Activated CD8-positive, alpha-beta memory T cell treated with anti-CD3 and anti-CD28 coated beads, Interleukin-2, amount 10 ng/mL, durations not matched to agents 7 days and 5 days (primary cell): ENCODE measurements at regions not wholly inside any gene's neighbourhood (a gene's known extent, or its start where the extent isn't known, plus 50 kb on each side); places are given as distances from the start of the nearest gene placed in this dataset.
"Not testable (repeated sequence)": the region's sequence is repeated elsewhere in the genome, so short reads cannot be mapped to it uniquely, and the experiment has no call there.

ENCODE experiments used
- ATAC-seq: fragments of 150-1000 bp; cut with Tn5 transposase; one replicate; pipeline ENCODE4 v1.10.0; 2021; ENCODE audit warnings: moderate library complexity
- CTCF ChIA-PET: fragments of 350-600 bp; sonication (Branson Sonifier 250); formaldehyde crosslinking; loops from one replicate; lab custom pipeline; 2021; ENCODE audit warnings: antibody characterized with exemption; lab: Charles Lee
- DNase-seq: peaks from one replicate; pipeline ENCODE4 v3.0.0-alpha.2; 2020
- H3K27ac Mint-ChIP-seq: one replicate; pipeline ENCODE4 v1.8.0; 2021; ENCODE audit warnings: mild to moderate bottlenecking, mixed read lengths
- H3K27me3 Mint-ChIP-seq: one replicate; pipeline ENCODE4 v1.8.0; 2021; ENCODE audit warnings: mixed read lengths
- H3K36me3 Mint-ChIP-seq: one replicate; pipeline ENCODE4 v1.8.0; 2021; ENCODE audit warnings: mild to moderate bottlenecking, mixed read lengths
- H3K4me1 Mint-ChIP-seq: one replicate; pipeline ENCODE4 v1.8.0; 2021; ENCODE audit warnings: mixed read lengths
- H3K4me3 Mint-ChIP-seq: one replicate; pipeline ENCODE4 v1.8.0; 2021; ENCODE audit warnings: mild to moderate bottlenecking, moderate library complexity, mixed read lengths
- H3K9me3 Mint-ChIP-seq: one replicate; pipeline ENCODE4 v1.8.0; 2022; ENCODE audit warnings: low read depth, mixed read lengths

DNA sequence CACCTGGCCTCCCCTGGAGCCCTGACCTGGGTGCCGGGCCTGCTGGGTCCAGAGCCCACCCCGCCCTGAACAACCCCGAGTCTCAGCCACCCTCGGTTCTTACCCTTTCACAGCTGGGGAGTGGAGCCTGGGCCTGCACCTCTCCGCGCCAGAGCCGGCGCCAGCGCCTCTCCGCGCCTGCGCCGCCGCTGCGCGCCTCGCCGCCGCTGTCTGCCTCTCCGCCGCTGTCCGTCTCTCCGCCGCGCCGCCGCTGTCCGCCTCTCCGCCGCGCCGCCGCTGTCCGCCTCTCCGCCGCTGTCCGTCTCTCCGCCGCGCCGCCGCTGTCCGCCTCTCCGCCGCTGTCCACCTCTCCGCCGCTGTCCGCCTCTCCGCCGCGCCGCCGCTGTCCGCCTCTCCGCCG is 326.9 kb upstream of the PLGLB1 start:
- H3K9me3 Mint-ChIP-seq, H3K27me3 Mint-ChIP-seq, CTCF ChIA-PET, ATAC-seq, H3K36me3 Mint-ChIP-seq, H3K4me1 Mint-ChIP-seq, H3K4me3 Mint-ChIP-seq, H3K27ac Mint-ChIP-seq, DNase-seq: not testable (repeated sequence)

DNA sequence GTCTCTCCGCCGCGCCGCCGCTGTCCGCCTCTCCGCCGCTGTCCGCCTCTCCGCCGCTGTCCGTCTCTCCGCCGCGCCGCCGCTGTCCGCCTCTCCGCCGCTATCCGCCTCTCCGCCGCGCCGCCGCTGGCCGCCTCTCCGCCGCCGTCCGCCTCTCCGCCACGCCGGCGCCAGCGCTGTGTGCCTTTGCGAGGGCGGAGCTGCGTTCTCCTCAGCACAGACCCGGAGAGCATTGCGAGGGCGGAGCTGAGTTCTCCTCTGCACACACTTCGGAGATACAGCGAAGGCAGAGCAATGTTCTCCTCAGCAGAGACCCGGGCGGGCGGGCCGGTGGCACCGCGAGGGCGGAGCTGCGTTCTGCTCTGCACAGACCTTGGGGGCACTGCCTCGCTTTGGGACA is 327.4 kb upstream of the PLGLB1 start:
- CTCF ChIA-PET, DNase-seq, H3K36me3 Mint-ChIP-seq, H3K27me3 Mint-ChIP-seq, H3K4me1 Mint-ChIP-seq, ATAC-seq, H3K27ac Mint-ChIP-seq, H3K9me3 Mint-ChIP-seq, H3K4me3 Mint-ChIP-seq: not testable (repeated sequence)

DNA sequence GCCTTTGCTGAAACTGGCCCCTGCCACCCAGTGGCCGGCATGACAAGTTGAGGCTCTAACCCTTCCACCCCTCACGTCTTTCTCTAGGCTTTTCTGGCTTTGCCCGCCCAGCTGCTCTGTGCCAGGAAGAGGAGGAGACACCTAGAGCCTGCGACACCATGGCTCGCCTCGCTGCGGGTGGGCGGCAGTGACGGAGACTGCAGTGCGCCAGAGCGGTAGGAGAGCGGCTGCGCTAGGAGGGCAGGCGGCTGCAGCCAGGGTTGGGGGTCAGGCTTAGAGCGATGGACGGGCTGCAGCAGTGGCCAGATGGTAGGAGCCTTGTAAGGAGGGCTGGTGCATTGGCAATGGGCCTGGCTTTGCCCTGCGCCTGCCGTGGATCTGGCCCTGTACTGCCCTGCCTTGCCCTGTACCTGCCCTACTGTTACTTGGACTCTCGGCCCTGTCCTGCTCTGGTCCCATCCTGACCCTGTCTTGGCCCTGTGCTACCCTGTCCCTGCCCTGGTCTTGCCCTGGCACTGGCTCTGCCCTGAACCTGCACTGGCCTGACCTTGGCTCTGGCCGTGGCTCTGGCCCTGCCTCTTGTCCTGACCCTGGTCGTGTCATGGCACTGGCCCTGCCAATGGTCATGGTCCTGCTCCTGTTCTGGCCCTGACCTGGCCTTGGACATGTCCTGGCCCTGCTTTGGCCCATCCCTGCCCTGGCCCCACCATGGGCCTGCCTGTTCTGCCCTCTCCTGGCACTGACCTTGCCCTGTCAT is 330.7 kb upstream of the PLGLB1 start:
- H3K27ac Mint-ChIP-seq, ATAC-seq, CTCF ChIA-PET, H3K9me3 Mint-ChIP-seq, DNase-seq, H3K4me3 Mint-ChIP-seq, H3K36me3 Mint-ChIP-seq, H3K27me3 Mint-ChIP-seq, H3K4me1 Mint-ChIP-seq: not testable (repeated sequence)

DNA sequence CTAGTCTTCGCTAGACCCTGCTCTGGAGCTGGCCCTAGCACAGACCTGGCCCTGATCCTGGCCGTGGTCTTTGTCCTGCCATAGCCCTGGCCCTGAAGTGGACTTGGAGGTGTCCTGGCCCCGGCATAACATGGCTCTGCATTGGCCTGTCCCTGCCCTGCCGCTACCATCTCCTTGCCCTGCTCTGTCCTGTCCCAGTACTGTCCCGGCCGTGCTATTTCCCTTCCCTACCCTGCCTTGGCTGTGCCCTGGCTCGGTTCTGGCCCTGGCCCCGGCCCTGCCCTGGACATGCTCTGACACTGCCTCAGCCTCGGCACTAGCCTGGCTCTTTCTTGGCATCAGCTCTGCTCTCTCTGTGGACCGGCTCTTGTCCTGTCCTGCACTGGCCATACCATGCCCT is 331.8 kb upstream of the PLGLB1 start:
- H3K4me3 Mint-ChIP-seq, CTCF ChIA-PET, H3K4me1 Mint-ChIP-seq, H3K9me3 Mint-ChIP-seq, DNase-seq, ATAC-seq, H3K27ac Mint-ChIP-seq, H3K27me3 Mint-ChIP-seq, H3K36me3 Mint-ChIP-seq: not testable (repeated sequence)

DNA sequence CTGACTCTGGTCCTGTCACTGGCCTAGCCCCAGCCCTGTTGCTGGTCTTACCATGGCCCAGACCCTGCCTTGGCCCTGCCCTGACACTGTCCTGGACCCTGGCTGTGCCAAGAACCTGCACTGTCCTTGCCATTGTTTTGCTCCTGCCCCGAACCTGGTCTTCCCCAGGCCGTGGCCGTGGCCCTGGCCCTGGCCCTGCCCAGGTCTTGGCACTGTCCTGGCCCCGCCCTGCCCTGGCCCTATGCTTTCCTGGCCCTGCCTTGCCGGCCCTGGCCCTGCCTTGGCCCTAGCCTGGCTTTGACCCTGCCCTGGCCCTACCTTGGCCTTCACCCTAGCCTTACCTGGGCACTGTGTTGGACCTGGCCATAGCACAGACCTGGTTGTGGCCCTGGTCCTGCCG is 332.5 kb upstream of the PLGLB1 start:
- H3K4me1 Mint-ChIP-seq, DNase-seq, H3K4me3 Mint-ChIP-seq, H3K36me3 Mint-ChIP-seq, H3K27ac Mint-ChIP-seq, H3K9me3 Mint-ChIP-seq, CTCF ChIA-PET, H3K27me3 Mint-ChIP-seq, ATAC-seq: not testable (repeated sequence)

DNA sequence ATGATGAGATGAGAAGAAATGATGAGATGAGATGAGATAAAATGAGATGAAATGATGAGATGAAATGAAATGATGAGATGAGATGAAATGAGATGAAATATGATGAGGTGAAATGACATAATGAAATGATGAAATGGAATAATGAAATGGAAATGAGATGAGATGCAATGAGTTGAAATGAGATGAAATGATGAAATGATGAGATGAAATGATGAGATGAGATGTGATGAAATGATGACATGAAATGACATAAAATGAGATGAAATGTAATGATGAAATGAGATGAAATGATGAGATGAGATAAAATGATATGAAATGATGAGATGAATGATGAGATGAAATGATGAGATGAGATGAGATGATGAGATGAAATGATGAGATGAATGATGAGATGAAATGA is 338.6 kb upstream of the PLGLB1 start:
- H3K4me1 Mint-ChIP-seq, H3K27ac Mint-ChIP-seq, H3K4me3 Mint-ChIP-seq, DNase-seq, ATAC-seq, H3K27me3 Mint-ChIP-seq, H3K9me3 Mint-ChIP-seq, CTCF ChIA-PET, H3K36me3 Mint-ChIP-seq: not testable (repeated sequence)

DNA sequence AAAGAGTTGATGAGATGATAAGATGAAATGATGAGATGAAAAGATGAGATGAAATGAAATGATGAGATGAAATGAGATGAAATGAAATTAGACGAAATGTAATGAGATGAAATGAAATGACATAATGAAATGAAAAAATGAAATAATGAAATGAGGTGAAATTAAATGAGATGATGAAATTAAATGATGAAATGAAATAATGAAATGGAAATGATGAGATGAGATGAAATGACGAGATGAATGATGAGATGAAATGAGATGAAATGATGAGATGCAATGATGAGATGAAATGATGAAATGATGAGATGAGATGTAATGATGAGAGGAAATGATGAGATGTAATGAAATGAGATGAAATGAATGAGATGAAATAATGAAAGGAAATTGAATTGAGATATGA is 339.3 kb upstream of the PLGLB1 start:
- H3K4me3 Mint-ChIP-seq, H3K4me1 Mint-ChIP-seq, DNase-seq, CTCF ChIA-PET, ATAC-seq, H3K27me3 Mint-ChIP-seq, H3K36me3 Mint-ChIP-seq, H3K27ac Mint-ChIP-seq, H3K9me3 Mint-ChIP-seq: not testable (repeated sequence)

DNA sequence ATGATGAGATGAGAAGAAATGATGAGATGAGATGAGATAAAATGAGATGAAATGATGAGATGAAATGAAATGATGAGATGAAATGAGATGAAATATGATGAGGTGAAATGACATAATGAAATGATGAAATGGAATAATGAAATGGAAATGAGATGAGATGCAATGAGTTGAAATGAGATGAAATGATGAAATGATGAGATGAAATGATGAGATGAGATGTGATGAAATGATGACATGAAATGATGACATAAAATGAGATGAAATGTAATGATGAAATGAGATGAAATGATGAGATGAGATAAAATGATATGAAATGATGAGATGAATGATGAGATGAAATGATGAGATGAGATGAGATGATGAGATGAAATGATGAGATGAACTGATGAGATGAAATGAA is 340.2 kb upstream of the PLGLB1 start:
- H3K9me3 Mint-ChIP-seq, H3K4me3 Mint-ChIP-seq, H3K27me3 Mint-ChIP-seq, H3K36me3 Mint-ChIP-seq, CTCF ChIA-PET, H3K4me1 Mint-ChIP-seq, DNase-seq, H3K27ac Mint-ChIP-seq, ATAC-seq: not testable (repeated sequence)

DNA sequence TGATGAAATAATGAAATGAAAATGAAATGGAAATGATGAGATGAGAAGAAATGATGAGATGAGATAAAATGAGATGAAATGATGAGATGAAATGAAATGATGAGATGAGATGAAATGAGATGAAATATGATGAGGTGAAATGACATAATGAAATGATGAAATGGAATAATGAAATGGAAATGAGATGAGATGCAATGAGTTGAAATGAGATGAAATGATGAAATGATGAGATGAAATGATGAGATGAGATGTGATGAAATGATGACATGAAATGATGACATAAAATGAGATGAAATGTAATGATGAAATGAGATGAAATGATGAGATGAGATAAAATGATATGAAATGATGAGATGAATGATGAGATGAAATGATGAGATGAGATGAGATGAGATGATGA is 342.7 kb upstream of the PLGLB1 start:
- CTCF ChIA-PET, H3K27me3 Mint-ChIP-seq, ATAC-seq, DNase-seq, H3K4me3 Mint-ChIP-seq, H3K27ac Mint-ChIP-seq, H3K36me3 Mint-ChIP-seq, H3K9me3 Mint-ChIP-seq, H3K4me1 Mint-ChIP-seq: not testable (repeated sequence)

DNA sequence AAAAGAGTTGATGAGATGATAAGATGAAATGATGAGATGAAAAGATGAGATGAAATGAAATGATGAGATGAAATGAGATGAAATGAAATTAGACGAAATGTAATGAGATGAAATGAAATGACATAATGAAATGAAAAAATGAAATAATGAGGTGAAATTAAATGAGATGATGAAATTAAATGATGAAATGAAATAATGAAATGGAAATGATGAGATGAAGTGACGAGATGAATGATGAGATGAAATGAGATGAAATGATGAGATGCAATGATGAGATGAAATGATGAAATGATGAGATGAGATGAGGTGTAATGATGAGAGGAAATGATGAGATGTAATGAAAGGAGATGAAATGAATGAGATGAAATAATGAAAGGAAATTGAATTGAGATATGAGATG is 343.4 kb upstream of the PLGLB1 start:
- CTCF ChIA-PET, H3K4me3 Mint-ChIP-seq, H3K27ac Mint-ChIP-seq, H3K4me1 Mint-ChIP-seq, H3K9me3 Mint-ChIP-seq, H3K36me3 Mint-ChIP-seq, ATAC-seq, H3K27me3 Mint-ChIP-seq, DNase-seq: not testable (repeated sequence)

DNA sequence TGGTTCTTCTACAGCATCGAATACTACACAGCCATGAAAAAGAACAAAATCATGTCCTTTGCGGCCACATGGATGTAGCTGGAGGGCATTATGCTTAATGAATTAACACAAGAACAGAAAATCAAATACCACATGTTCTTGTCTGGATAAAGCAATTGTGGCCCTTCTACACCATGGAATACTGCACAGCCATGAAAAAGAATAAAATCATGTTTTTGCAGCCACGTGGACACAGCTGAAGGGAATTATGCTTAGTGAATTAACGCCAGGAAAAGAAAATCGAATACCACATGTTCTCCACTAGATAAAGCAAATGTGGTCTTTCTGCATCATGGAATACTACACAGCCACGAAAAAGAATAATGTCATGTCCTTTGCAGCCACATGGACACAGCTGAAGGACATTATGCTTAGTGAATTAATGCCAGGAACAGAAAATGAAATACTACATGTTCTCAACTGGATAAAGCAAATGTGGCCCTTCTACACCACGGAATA is 361.8 kb upstream of the PLGLB2 start:
- DNase-seq, H3K4me3 Mint-ChIP-seq, H3K27ac Mint-ChIP-seq, ATAC-seq, CTCF ChIA-PET, H3K27me3 Mint-ChIP-seq, H3K4me1 Mint-ChIP-seq, H3K36me3 Mint-ChIP-seq, H3K9me3 Mint-ChIP-seq: not testable (repeated sequence)

DNA sequence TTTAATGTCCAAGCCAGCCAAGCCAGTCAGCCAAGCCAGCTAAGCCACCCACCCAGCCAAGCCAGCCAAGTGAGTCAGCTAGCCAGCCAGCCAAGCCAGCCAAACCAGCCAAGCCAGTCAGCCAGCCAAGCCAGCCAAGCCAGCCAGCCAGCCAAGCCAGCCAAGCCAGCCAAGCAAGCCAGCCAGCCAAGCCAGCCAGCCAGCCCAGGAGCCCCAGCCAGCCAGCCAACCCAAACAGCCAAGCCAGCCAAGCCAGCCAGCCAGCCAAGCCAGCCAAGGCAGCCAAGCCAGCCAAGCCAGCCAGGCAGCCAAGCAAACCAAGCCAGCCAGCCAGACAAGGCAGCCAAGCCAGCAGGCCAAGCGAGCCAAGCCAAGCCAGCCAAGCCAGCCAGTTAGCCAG is 352.1 kb upstream of the PLGLB2 start:
- CTCF ChIA-PET, DNase-seq, H3K4me3 Mint-ChIP-seq, H3K27ac Mint-ChIP-seq, ATAC-seq, H3K4me1 Mint-ChIP-seq, H3K36me3 Mint-ChIP-seq, H3K9me3 Mint-ChIP-seq, H3K27me3 Mint-ChIP-seq: not testable (repeated sequence)

DNA sequence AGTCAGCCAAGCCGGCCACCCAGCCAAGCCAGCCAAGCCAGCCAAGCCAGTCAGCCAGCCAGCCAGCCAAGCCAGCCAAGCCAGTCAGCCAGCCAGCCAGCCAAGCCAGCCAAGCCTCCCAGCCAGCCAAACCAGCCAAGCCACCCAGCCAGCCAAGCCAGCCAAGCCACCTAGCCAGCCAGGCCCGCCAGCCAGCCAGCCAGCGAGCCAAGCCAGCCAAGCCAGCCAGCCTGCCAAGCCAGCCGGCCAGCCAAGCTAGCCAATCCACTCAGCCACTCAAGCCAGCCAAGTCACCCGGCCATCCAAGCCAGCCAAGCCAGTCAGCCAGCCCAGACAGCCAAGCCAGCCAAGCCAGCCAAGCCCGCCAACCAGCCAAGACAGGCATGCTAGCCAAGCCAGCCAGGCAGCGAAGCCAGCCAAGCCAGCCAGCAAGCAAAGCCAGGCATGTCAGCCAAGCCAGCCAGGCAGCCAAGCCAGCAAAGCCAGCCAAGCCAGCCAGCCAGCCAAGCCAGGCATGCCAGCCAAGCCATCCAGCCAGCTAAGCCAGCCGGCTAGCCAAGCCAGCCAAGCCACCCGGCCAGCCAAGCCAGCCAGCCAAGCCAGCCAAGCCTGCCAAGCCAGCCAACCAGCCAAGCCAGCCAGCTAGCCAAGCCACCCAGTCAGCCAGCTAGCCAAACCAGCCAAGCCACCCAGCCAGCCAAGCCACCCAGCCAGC is 351.2 kb upstream of the PLGLB2 start:
- H3K9me3 Mint-ChIP-seq, H3K36me3 Mint-ChIP-seq, CTCF ChIA-PET: not testable (repeated sequence)

More for the DNA sequence above, 351.2 kb upstream of the PLGLB2 start:
- not testable (repeated sequence) for DNase-seq, H3K4me1 Mint-ChIP-seq, H3K4me3 Mint-ChIP-seq, H3K27ac Mint-ChIP-seq, H3K27me3 Mint-ChIP-seq, ATAC-seq
